Fibroblast of the aortic adventitia (primary cell): ENCODE measurements at regions not wholly inside any gene's neighbourhood (a gene's known extent, or its start where the extent isn't known, plus 50 kb on each side); places are given as distances from the start of the nearest gene placed in this dataset.
"Not testable (repeated sequence)": the region's sequence is repeated elsewhere in the genome, so short reads cannot be mapped to it uniquely, and the experiment has no call there.

ENCODE experiments used
- DNase-seq: peaks from one replicate; pipeline ENCODE4 v3.0.0-alpha.2; 2010; ENCODE audit warnings: low read depth
- H3K4me3 ChIP-seq: 2 replicates; pipeline ENCODE4 v1.5.1; 2011; ENCODE audit warnings: low read depth, mild to moderate bottlenecking, control low read depth, low read length, moderate library complexity
- CTCF ChIP-seq: IDR thresholded peaks from 2 replicates; pipeline ENCODE4 v1.5.1; 2011; ENCODE audit warnings: mild to moderate bottlenecking, low read length, control low read depth, inconsistent platforms; ENCODE audit not compliant: insufficient read depth

- no peak for TF ChIP-seq CTCF
- H3K4me3 ChIP-seq: no peak overlapping the region
- DNase-seq: no peak
Measured at GRCh38 chr2:167851323-167851860, 396.0 kb downstream of the STK39 start.

GRCh38 chr2:167844714-167845530 is 402.5 kb downstream of the STK39 start:
- TF ChIP-seq CTCF: no peak
- no peak for DNase-seq

GRCh38 chr2:167843657-167844056 is 403.7 kb downstream of the STK39 start:
- DNase-seq: no peak
- H3K4me3 ChIP-seq: no peak overlapping the region
- no peak for TF ChIP-seq CTCF

More at GRCh38 chr2:167844714-167845530, 402.5 kb downstream of the STK39 start:
- no peak overlapping the region for H3K4me3 ChIP-seq

- no peak for DNase-seq
- no peak overlapping the region for H3K4me3 ChIP-seq
- TF ChIP-seq CTCF: no peak
Measured at GRCh38 chr2:167843217-167843616, 404.2 kb downstream of the STK39 start.

GRCh38 chr2:167842047-167842446 is 405.3 kb downstream of the STK39 start:
- H3K4me3 ChIP-seq: no peak overlapping the region
- no peak for TF ChIP-seq CTCF
- no peak for DNase-seq

- not testable (repeated sequence) for H3K4me3 ChIP-seq, DNase-seq
Measured at GRCh38 chr2:167835290-167835689, 412.1 kb downstream of the STK39 start.

- DNase-seq: no peak
- H3K4me3 ChIP-seq: no peak overlapping the region
- no peak for TF ChIP-seq CTCF
Measured at GRCh38 chr2:167834707-167835106, 412.7 kb downstream of the STK39 start.
